ENCODE measurements at regions not wholly inside any gene's neighbourhood (a gene's known extent, or its start where the extent isn't known, plus 50 kb on each side); places are given as distances from the start of the nearest gene placed in this dataset.

DNA sequence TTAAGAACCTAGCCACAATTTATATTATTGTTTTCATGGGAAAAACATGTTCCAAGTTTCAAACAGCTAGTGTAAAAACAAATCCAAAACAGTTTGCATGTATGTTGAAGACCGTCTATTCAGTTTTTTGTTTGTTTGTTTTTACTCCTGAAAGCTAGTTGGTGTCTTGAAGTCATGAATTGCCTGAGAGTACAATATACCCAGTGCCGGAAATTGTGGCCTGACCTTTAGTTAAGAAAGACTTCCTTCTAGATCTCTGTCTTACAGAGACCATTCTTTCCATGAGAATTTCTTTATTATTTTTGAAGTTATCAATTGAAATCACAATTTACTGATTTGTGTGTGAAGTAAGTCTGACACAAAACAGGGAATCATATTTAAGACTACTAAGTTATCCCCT, 474.8 kb downstream of the KCNJ2 start:
- DNase-seq (ENCODE audit: low spot score) = no peak

DNA sequence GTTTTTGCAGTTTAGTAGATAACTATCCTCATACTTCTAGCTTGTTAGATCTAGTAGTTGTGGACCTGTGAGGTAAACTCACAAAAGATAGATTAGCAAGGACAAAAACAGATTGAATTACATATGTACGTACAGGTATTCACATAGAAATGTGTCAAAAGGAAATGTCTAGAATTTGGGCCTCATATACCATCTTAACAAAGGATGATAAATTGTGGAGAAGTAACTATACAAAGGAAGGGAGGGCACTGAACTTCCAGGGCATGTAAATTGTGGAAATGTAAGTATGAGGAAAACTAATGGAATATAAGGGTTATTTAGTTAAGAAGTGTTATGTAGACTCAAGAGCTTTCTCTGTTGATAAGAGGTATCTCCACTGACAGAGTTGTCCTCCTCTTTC, 477.3 kb downstream of the KCNJ2 start:
- no peak for DNase-seq (ENCODE audit: low spot score)

DNA sequence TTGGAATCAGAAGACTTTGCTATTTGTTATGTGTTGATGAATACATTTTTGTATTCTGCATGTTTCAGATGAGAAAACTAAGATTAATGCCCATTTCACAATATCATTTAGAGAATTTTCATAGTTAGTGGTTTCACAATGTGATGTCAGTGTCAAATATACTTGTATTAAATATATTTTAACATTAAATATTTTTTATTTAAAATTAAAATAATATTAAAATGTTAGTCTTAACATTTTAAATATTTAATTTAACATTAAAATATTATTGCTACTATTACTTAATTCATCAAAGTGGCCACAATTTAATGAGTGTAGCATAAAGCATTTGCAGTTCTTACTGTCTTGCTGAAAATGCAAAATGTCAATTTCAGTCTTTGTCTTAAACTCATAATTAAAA, 478.8 kb downstream of the KCNJ2 start:
- DNase-seq (ENCODE audit: low spot score) = no peak

DNA sequence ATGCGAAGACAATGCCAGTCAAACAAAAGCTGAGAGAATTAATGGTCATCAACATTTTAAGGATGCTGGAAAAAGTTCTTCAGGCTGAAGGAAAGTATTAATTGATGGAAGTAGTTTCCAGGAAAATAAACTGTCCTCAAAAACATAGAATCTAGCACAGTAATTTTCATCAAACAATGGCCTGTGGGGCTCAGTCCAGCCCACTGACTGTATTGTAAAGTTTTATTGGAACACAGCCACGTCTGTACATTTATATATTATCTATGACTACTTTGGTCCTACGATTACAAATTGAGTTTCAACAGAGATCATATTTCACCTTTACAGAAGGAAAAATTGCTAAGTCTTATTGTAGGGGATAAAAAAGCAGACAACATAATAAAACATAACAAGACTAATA, 484.5 kb downstream of the KCNJ2 start:
- no peak for DNase-seq (ENCODE audit: low spot score)

DNA sequence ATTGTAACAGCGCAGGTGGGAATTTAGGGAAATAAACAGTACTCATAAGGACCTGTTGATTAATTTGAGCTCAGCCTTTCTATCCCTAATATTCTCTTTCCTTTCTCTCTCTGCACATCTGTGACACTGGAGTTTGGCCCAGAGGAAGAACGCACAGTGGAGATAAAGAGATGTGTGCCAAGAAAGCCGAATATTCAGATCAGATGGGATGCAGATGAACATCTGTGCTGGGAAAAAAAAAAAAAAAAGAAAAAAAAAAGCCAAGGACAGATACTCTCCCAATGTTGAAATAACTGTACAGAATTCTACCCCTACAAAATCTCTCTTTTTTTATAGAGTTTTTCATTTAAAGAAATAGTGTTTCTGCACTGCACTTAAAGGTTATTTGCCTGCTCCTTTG, 485.4 kb downstream of the KCNJ2 start:
- no peak for DNase-seq (ENCODE audit: low spot score)

DNA sequence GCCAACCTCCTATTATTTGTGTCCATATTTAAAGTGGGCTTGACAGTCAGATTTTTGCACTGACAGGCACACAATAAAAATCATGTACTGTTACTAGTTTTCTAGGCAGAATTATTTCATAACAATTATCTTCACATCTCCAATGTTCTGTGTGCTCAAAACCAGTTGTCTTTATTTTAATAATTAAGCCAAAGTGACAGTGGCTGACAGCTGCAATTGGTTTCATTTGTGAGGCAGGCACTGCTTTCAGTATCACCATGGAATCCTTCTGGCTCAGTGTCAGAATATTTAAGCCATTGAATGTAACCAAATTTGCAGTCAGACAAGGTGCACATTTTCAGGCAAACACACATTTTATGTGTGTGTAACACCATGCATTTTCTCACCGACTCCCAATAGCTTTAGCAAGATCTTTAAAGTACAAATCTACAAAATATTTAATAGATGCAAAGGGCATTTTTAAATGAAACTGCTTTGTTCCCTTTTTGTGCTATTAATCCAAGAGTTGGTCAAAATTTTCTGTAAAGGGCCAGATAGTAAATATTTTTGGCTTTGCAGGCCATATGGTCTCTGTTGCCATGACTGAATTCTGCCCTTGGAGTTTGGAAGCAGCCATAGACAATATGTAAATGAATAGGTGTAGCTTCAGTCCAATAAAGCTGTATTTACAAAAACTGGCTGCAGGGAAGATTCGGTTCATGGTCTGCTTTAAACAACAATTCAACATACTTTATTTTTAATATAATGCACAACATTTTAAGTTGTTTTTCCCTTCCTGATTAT, 486.0 kb downstream of the KCNJ2 start:
- DNase-seq (ENCODE audit: low spot score) = no peak

DNA sequence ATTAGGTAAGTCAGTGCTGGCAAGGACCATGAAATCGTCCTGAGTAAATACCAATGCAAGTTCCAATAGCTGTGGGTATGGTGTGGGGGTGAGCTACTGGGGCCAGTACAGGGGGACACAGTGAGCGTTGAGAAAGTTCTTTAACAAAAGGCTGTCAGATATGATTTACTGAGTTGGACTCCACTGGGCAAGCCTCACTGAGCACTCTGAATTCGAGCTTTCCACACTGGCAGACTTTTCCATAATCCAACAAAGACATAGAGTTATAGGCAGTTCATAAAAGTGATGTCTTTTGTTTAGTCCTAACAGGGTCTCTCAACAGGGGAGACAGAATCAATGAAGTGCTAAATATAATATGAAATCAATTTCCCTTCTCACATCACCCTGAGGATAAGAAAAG, 489.0 kb downstream of the KCNJ2 start:
- DNase-seq (ENCODE audit: low spot score) = no peak

DNA sequence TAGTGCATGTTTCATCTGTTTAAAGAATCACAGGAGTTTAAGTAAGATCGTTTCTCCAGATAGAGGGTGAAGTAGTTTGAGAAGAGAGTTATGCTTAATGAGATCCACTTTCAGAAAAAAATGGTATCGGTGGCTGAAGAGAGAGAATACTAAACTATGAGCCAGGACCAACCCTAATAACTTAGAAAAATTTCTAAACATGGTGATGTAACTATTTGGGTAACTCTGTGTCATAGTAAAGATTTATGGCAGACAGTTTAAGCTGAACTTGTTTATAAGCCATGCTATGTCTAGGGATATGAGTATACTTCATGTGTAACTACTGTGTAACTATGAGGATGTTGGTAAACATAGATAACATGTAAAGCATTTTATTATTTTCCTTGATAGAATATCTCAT, 489.5 kb downstream of the KCNJ2 start:
- no peak for DNase-seq (ENCODE audit: low spot score)

DNA sequence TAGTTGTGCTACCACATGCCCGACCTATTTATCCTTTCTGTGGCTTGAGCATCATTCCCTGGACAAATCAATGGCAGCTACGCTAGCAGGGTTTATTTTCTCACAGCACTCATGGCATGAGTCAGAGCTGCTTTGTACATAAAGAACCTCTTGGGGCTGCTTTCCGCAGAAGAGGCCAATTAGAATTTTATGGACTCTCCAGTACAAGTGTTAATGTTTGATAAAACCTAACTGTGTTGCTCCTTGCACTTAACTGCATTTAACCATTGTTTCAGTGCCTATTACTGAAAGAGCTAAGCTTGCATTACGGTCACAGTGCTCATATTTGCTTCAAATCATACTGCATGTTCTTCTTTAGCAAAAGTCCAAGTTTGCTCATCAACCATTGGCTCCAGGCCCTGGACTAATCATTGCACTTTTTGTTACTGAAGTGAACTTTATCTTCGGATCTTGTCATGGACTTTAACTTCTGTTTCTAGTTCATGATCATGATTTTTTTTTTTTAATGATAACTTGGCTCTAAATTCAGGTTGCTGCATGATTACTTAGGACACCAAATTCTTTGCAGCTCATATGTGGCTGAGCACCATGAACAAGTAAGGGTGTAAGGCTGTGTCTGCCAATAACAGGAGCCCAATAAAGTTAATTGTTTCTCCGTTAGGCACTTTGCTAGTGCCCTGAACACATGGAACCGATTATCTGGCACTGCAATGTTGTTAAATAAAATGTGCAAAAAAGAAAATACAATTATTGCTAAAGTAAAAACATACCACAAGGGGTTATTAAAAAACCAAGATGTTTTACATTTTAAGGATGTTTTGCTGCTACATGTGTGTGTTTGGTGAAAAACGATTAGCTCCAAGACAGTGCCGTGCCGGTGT, 492.2 kb downstream of the KCNJ2 start:
- no peak for DNase-seq (ENCODE audit: low spot score)

DNA sequence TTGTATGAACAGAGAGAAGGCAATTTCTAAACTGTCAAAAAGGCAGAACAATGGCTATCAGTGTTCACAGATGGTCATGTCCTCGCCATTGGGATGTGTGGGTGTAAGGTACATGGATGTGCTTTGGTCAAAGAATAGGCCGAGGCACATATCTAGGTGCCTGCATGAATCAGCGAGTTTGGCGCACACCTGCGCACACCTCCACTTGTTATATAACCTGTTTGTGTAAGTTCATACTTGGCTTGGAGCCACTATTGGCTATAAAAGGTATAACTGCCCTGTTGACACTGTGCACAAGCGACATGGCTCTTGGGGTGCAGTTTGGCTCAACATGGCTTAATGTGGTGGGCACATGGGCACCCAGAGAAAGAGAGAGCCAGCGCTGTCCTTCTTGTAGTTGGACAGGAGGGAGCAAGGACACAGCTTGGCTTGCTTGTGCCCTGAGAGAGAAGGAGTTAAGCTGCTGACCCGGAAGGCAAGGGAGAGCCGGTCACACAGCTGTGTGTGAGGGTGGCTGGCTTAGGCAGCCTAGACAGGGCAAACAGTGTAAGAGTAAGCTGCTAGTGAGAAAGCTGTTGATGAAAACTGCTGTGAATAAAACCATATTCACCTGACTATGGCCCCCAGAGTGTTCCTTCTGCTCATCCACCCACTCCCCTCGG, 499.1 kb downstream of the KCNJ2 start:
- no peak for DNase-seq (ENCODE audit: low spot score)

DNA sequence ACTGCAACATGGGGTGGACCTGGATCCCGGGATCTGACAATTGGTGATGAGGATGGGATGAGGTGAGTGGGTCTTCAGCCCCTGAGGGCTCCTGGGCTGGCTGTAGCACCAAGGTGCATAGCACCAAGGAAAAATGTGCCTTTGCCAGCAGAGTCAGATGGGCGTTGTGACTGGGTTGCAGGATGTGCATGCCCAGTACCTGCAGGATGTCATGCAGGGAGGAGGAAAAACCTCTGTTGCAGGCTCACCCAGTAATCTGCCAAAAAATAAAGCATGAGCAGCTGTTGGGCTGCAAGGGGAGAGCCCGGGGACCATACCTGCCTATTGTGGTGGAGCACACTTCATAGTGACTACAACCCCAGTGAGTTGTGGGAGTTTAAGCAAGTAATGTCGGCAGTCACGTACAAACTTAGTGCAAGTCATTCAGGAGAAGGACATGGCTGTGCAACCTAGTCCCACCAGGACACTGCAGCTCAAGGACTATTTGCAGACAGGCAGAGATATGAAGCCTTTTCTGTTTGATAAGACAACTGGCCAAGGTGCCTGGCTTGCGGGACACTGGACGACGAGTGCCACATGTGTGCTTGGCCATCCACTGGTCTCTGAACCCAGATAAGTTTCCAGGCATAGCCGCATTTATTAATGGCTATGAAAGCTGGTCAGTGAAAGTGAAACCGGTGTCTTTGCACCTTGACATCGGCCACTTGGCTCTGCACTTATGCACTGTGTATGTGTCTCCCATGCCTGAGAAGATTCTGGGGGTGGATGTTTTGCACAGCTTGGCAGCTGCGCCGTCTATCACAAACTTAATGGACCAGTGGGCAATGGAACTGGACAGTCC, 499.8 kb downstream of the KCNJ2 start:
- DNase-seq (ENCODE audit: low spot score) = no peak

DNA sequence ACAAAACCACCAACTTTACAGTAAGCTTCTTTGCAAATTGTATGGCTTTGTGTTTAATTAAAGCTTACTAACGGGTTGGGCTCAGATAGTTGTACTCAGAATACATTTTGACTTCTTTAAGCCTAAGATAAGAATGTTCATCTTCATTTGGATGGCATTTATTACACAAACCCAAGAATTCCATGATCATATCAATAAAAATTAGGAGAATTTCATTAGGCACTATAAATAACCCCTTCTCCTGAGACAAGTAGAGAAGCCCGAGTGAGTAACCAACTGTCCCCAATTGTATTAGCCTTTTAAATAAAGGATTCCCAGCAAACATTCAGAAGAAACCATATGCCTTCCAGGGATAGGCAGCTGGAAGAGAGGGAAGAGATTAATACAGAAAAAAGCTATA, 504.7 kb downstream of the KCNJ2 start:
- DNase-seq (ENCODE audit: low spot score) = no peak

DNA sequence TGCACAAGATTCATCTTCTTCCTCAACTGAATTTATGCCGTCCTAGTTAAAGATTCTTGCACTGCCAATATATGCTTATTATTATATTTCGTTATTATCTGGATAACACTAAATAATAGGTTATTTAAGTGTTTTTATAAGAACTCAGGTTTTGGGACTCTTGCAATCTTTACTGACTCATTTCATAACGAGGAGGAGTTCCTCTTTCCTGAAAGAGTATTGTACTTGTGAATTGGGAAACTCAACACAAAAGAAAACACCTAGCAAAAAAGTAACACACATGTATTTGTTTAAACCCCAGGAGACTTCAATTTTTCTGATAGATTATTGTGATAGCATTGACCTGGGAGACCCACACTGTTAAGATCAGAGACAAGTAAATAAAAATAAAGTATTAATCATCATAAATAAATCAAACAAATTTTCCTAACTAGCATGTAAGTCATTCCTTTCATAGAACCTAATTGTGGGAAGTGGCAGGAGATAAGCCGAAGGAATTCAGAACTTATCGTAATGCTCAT, 505.8 kb downstream of the KCNJ2 start:
- DNase-seq (ENCODE audit: low spot score) = no peak

DNA sequence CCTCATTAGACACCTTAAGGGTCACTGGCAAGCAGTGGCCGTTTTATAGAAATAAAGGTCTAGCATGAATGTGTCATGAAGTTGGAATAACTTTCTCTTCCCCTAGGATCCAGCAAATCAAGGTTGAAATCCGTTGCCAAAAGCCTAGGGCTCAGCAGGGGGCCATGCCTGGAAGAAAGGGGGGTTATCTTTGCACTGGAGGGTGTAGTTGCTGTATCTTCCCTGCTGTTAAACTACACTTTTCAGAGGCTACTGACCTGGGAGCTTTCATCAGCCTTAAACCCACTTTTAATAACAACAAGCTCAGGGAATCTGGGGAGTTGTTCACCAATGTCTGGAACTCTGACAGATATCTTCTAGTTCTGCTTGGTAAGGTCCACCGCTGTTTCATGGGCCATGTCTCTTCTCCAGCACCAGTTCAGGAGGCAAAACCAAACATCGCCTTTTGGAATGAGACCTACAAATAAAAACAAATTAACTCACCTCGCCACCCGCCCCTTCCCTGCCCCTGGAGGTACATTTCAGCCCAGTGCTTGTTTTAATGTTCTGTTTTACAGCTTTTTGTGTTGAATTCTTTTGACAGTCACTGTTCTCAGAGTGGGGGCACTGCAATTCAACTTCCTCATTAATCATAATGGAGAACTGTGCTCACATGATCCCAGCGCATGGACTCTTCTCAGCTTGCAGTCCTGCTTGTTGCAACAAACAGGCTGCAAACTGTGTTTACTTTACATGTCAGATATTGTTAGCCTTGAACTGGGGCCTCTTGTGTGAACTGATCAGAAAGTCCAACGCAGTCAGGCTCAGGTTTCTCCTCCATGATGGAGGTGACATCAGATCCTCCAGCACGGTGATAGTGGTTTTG, 508.7 kb downstream of the KCNJ2 start:
- no peak for DNase-seq (ENCODE audit: low spot score)

DNA sequence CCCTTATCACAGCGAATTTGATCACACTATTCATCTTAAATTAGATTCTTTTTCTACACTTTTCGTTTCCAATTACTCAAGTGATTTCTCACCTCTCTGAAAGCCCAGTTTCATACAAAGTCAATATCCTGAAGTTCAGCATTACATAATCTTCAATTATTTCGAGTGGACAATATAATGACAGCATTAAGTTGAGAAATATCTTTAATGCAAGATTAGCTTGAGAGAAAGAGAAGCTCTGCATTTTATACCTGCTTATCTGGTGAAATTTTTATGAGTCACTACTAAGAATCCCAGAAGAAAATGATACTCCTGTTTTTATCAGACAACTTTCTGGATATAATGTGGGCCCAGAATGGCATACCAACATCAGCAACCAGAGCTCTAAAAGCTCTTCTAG, 509.6 kb downstream of the KCNJ2 start:
- DNase-seq (ENCODE audit: low spot score) = no peak

DNA sequence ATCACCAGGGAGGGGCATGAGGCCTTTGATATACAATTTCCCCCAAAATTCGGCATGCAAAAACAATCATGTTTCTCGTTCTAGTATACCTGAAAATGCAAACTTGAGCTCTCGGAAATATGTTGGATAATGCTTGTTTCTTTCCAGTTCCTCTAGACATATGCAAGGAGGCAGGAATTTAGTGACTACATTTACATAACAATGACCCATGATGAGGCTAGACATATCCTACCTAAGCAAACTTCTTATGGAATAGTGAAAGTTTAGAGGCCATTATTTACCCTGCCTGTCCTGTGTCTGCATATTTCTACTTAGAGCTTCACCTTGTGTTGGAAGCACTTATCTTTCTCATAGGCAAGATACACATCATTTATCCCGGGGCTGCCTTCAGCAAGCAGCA, 514.6 kb downstream of the KCNJ2 start:
- DNase-seq (ENCODE audit: low spot score) = no peak

DNA sequence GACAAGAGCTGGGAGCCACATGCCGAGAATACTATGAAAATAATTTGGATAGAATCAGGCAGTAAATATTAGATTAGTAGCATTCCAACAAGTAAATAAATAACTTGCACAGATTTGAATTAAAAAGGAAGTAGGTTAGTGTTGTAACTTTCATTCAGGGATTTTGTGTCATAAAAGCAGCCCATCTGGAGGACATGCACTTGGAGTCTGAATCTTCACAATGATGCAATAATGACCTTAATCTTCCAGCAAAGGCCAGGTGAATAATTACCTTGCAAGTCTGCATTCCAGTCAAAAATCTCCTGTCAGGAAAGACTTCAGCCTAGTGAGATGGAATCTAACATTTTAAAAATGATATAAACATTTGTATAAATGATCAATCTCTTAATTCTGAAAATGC, 518.1 kb downstream of the KCNJ2 start:
- no peak for DNase-seq (ENCODE audit: low spot score)

DNA sequence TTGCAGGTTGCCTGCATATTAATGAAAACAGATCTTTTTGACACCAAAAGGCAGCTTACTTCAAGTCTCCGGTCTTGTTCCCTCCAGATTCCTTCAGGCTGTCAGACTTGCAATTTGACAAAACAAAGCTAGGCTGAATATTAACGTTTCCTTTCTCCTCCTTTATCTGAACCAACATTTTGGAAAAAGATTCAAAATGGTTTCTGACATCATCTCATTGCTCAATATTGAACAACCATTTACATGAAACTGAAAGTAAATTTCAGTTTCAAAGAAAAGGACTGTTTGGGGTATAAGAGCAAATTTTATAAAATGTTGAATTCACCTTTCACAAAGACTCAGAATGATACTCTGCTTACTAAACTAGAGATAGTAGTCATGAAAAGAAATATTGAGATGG, 521.8 kb downstream of the KCNJ2 start:
- DNase-seq (ENCODE audit: low spot score) = no peak

DNA sequence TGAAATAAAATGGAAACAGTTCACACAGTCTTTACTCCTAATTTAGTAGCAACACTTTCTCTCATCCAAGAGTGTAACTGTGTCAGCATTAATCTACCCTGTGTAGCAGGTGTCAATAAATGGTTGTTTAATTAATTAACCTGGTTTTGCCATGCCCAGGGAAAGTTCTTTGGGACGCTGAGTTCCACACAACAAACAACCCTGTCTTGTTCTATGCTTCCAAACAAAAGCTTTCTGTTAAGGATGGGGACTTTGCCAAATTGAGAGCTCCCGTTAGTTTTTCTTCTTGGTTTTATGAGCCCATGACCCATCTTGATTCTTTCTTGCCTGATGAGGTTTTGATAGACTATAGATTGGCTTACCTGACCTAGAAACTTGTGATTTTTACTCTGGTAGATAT, 530.1 kb downstream of the KCNJ2 start:
- DNase-seq (ENCODE audit: low spot score) = no peak

DNA sequence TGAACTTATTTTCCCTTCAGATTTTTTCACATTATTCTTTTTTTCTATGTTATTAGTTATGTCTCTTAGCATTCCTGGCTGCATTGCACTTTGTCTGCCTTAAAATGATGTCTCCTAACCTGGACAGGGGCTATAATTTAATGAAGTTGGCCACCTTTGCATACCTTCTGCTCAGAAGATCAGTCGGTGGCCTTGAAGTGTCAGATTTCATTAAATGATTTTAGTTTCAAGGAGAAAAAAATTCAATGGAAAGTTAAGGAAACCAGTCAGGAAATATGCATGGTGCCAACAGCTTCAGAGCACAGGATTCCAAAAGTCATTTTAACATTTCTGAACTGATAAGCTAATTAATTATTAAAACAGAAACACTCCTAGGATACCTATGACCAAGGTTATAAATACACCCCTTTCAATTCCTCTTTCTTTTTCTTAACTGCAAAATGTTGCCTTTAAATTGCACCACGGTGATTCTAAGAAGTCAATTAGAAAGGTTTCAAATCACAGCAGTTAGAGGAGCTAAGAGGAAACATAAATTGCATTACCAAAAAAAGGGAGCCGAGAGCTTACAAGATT, 533.4 kb downstream of the KCNJ2 start:
- DNase-seq (ENCODE audit: low spot score) = no peak
